Left lobe of liver (tissue), 2 donors: ENCODE measurements at regions not wholly inside any gene's neighbourhood (a gene's known extent, or its start where the extent isn't known, plus 50 kb on each side); places are given as distances from the start of the nearest gene placed in this dataset.

Experiments
- ATAC-seq: fragments of 200-7000 bp; cut with Tn5 transposase; one replicate; pipeline ENCODE4 v1.9.1; 2020; ENCODE audit warnings: mild to moderate bottlenecking, moderate library complexity
- DNase-seq: peaks from one replicate; pipeline ENCODE4 v3.0.0-alpha.2; 2020; ENCODE audit warnings: low spot score
- donor health status: DM: no; HTN: no; CAD: no; lungs with moderate emphysema.
- donor health status: DM: no; HTN: yes; CAD: no.

- DNase-seq, result no peak
- ATAC-seq, result no peak
Observed at GRCh38 chr9:36763778-36764177, 191.1 kb downstream of the MELK start.

GRCh38 chr9:36764364-36765076, 191.8 kb downstream of the MELK start:
- ATAC-seq (no peak), DNase-seq (no peak)

GRCh38 chr9:36765077-36765390, 192.3 kb downstream of the MELK start:
- DNase-seq (no peak), ATAC-seq (no peak)

- peak; percentile 66 for ATAC-seq
Observed at GRCh38 chr9:36765468-36766341, 193.0 kb downstream of the MELK start.

GRCh38 chr9:36768677-36769076, 196.0 kb downstream of the MELK start:
- ATAC-seq (no peak), DNase-seq (no peak)

More at GRCh38 chr9:36765468-36766341, 193.0 kb downstream of the MELK start:
- no peak for DNase-seq

GRCh38 chr9:36770025-36770424, 197.3 kb downstream of the MELK start:
- no peak for DNase-seq
- ATAC-seq, result no peak

- ATAC-seq, result peak; percentile 50
Observed at GRCh38 chr9:36772449-36773403, 200.0 kb downstream of the MELK start.

GRCh38 chr9:36778682-36779081, 206.0 kb downstream of the MELK start:
- ATAC-seq (no peak), DNase-seq (no peak)

More at GRCh38 chr9:36772449-36773403, 200.0 kb downstream of the MELK start:
- DNase-seq, result no peak

- DNase-seq (no peak), ATAC-seq (peak; percentile 46)
Observed at GRCh38 chr9:36779582-36779981, 206.9 kb downstream of the MELK start.

- ATAC-seq, result no peak
- DNase-seq, result no peak
Observed at GRCh38 chr9:36780186-36780585, 207.5 kb downstream of the MELK start.

GRCh38 chr9:36781533-36781932, 208.8 kb downstream of the MELK start:
- DNase-seq (no peak), ATAC-seq (no peak)
